DND-41 (cell line): ENCODE measurements at regions not wholly inside any gene's neighbourhood (a gene's known extent, or its start where the extent isn't known, plus 50 kb on each side); places are given as distances from the start of the nearest gene placed in this dataset.

Experiments
- ATAC-seq: fragments of 200-7000 bp; cut with Tn5 transposase; 3 replicates; pipeline ENCODE4 v1.9.1; 2021; ENCODE audit warnings: low read depth; ENCODE audit not compliant: insufficient read depth
- DNase-seq: peaks from one replicate; pipeline ENCODE4 v3.0.0-alpha.2; 2020
- H2AFZ ChIP-seq: 2 replicates; pipeline ENCODE4 v1.6.0; 2012; ENCODE audit warnings: low read depth, low read length
- H3K27ac ChIP-seq: 2 replicates; pipeline ENCODE4 v1.5.1; 2012; ENCODE audit warnings: low read length, inconsistent platforms
- H3K27me3 ChIP-seq: fragments of 200-600 bp; sonication (generic); 2 replicates; pipeline ENCODE4 v1.6.0; 2012; ENCODE audit warnings: low read length, mild to moderate bottlenecking, inconsistent platforms; ENCODE audit not compliant: insufficient read depth, poor library complexity
- H3K36me3 ChIP-seq: 2 replicates; pipeline ENCODE4 v1.5.1; 2012; ENCODE audit warnings: low read length, inconsistent platforms; ENCODE audit not compliant: insufficient read depth
- H3K4me1 ChIP-seq: 2 replicates; pipeline ENCODE4 v1.5.1; 2012; ENCODE audit warnings: mild to moderate bottlenecking, low read length; ENCODE audit not compliant: insufficient read depth
- H3K4me2 ChIP-seq: 2 replicates; pipeline ENCODE4 v1.6.0; 2012; ENCODE audit warnings: mild to moderate bottlenecking, moderate library complexity, low read length, inconsistent platforms; ENCODE audit not compliant: insufficient read depth
- H3K4me3 ChIP-seq, 2 experiments: fragments of 200-600 bp in 1 of 2; shearing (Covaris generic) in 1 of 2; 2 replicates each; pipeline ENCODE4 v1.5.1; 2012 to 2016; ENCODE audit warnings: inconsistent platforms in 2 of 2, low read length in 2 of 2, mild to moderate bottlenecking in 2 of 2, low read depth in 1 of 2, moderate library complexity in 1 of 2
- H3K79me2 ChIP-seq: 2 replicates; pipeline ENCODE4 v1.6.0; 2012; ENCODE audit warnings: low read length, inconsistent platforms; ENCODE audit not compliant: insufficient read depth
- H3K9ac ChIP-seq: 2 replicates; pipeline ENCODE4 v1.6.0; 2012; ENCODE audit warnings: low read depth, mild to moderate bottlenecking, inconsistent platforms, low read length, moderate library complexity
- H3K9me3 ChIP-seq: 2 replicates; pipeline ENCODE4 v1.5.1; 2012; ENCODE audit warnings: low read length, moderate library complexity, mild to moderate bottlenecking, inconsistent platforms; ENCODE audit not compliant: insufficient read depth, severe bottlenecking
- H4K20me1 ChIP-seq: 2 replicates; pipeline ENCODE4 v1.6.0; 2012; ENCODE audit warnings: low read length; ENCODE audit not compliant: insufficient read depth
- EZH2 ChIP-seq: IDR thresholded peaks from 3 replicates; pipeline ENCODE4 v1.6.1; 2012; ENCODE audit warnings: borderline replicate concordance, low read depth, mild to moderate bottlenecking, moderate library complexity, low read length, inconsistent platforms; ENCODE audit not compliant: severe bottlenecking
- TF ChIP-seq, protein P1 (sequence below): IDR thresholded peaks from 2 replicates; pipeline ENCODE4 v1.5.1; 2012; ENCODE audit warnings: borderline replicate concordance, low read length, moderate library complexity, mild to moderate bottlenecking; ENCODE audit not compliant: poor library complexity, severe bottlenecking; ENCODE audit errors: extremely low read depth

DNA sequence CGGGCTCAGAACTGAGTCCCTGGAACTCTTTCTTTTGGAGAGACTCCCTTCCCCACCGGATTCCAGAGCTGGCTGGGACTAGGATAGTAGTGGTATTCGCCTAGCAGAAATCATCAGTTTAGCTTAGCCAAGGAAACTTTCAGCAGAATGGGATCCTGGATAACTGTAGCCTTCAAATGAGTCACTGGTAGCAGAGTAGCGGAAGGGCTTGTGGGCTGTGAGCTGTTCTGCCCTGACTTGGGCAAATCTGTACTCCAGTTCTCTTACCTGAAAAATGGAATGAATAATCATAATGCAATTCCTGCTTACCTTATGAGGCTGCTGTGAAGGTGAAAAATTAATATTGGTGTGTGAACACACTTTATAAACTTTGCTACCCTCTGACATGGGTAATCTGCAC is 244.3 kb upstream of the CHD6 start:
- no peaks in the 10 kb centered on the region for H4K20me1 ChIP-seq
- no peaks in the 10 kb centered on the region for H3K36me3 ChIP-seq
- no peaks in the 10 kb centered on the region for H3K9me3 ChIP-seq
- H3K4me3 ChIP-seq = no peak overlapping the region
- no peak overlapping the region for H3K9ac ChIP-seq
- no peak for ATAC-seq
- H3K4me2 ChIP-seq = no peak overlapping the region
- peaks cover 10% of the 10 kb centered on the region for H3K27me3 ChIP-seq
- no peaks in the 10 kb centered on the region for H3K79me2 ChIP-seq
- TF ChIP-seq, protein P1, sequence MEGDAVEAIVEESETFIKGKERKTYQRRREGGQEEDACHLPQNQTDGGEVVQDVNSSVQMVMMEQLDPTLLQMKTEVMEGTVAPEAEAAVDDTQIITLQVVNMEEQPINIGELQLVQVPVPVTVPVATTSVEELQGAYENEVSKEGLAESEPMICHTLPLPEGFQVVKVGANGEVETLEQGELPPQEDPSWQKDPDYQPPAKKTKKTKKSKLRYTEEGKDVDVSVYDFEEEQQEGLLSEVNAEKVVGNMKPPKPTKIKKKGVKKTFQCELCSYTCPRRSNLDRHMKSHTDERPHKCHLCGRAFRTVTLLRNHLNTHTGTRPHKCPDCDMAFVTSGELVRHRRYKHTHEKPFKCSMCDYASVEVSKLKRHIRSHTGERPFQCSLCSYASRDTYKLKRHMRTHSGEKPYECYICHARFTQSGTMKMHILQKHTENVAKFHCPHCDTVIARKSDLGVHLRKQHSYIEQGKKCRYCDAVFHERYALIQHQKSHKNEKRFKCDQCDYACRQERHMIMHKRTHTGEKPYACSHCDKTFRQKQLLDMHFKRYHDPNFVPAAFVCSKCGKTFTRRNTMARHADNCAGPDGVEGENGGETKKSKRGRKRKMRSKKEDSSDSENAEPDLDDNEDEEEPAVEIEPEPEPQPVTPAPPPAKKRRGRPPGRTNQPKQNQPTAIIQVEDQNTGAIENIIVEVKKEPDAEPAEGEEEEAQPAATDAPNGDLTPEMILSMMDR = no peak
- TF ChIP-seq EZH2 = no peak
- no peaks in the 10 kb centered on the region for H3K4me1 ChIP-seq
- no peak overlapping the region for H2AFZ ChIP-seq
- no peak for DNase-seq
- H3K27ac ChIP-seq = no peak overlapping the region

DNA sequence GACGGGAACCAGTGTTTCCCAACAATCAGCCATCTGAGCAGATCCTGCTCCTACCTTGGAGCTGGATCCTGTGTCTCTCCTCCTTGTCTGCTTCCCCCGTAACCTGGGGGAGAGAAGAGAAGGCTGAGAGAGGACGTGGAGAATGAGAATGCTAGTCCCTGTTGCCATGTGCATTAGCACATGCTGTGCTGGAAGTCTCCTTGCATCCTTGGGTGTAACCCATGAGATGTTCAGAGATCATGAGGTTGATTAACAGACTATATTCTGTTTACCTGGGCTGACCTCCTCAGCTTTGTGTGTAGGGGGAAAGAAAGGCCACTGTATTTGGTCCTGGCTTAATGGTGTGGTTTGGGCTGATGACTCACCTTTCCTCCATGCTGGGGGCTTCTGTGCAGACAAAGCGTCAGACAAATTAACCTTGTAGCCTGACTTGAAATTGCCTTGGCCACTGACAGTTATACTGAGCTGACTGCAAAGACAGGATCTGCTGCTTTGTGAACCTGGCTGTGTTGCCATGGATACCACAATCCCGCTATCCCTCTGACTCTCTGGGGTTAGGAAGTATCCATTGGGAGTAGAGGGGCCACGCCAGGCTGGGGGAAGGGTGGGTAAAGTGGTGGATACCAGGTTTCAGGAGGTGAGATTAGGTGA is 243.7 kb upstream of the CHD6 start:
- Histone ChIP-seq H3K9me3 (no peaks in the 10 kb centered on the region), H3K4me2 (no peak overlapping the region), H4K20me1 (no peaks in the 10 kb centered on the region), H2AFZ (no peak overlapping the region), H3K4me3 (no peak overlapping the region), H3K36me3 (no peaks in the 10 kb centered on the region), H3K79me2 (no peaks in the 10 kb centered on the region), H3K4me1 (no peaks in the 10 kb centered on the region), H3K9ac (no peak overlapping the region), H3K27ac (no peak overlapping the region), H3K27me3 (peaks cover 10% of the 10 kb centered on the region)
- DNase-seq (no peak), ATAC-seq (no peak)
- TF ChIP-seq, protein P1 = no peak
- no peak for TF ChIP-seq EZH2

DNA sequence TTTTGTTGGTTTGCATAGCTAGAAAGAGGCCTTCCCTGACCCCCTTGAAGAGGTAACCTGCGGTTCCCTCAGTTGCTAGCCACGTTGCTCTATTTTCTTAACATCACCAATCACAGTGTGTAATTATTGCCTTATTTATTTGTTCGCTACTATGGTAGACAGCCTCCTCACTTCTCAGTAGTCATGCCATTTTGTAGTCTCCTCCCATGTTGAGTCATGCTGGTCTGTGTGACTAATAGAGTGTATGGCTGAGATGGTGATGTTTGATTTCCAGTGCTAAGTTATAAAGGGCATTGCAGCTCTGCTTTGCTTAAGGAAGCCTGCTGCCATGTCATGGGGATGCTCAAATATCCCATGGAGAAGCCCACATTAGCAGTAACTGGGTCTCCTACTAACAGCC is 236.6 kb upstream of the CHD6 start:
- no peak overlapping the region for H2AFZ ChIP-seq
- H3K27me3 ChIP-seq = peaks cover 3% of the 10 kb centered on the region
- H3K27ac ChIP-seq = no peak overlapping the region
- H3K9ac ChIP-seq = no peak overlapping the region
- H3K36me3 ChIP-seq = no peaks in the 10 kb centered on the region
- H3K4me1 ChIP-seq = no peaks in the 10 kb centered on the region
- no peak overlapping the region for H3K4me2 ChIP-seq
- DNase-seq = no peak
- no peaks in the 10 kb centered on the region for H4K20me1 ChIP-seq
- ATAC-seq = no peak
- no peak overlapping the region for H3K4me3 ChIP-seq
- TF ChIP-seq, protein P1 = no peak
- no peak for TF ChIP-seq EZH2
- H3K79me2 ChIP-seq = no peaks in the 10 kb centered on the region
- no peaks in the 10 kb centered on the region for H3K9me3 ChIP-seq
